H9 (cell line): ENCODE measurements at regions not wholly inside any gene's neighbourhood (a gene's known extent, or its start where the extent isn't known, plus 50 kb on each side); places are given as distances from the start of the nearest gene placed in this dataset.

Source experiments
- DNase-seq: peaks from one replicate; pipeline ENCODE4 v3.0.0-alpha.2; 2017
- H2AFZ ChIP-seq: one replicate; pipeline ENCODE4 v1.6.1; 2013; ENCODE audit warnings: mild to moderate bottlenecking, low read length, control low read depth, moderate library complexity
- H2AK5ac ChIP-seq: 2 replicates; pipeline ENCODE4 v1.6.1; 2013; ENCODE audit warnings: low read length, control low read depth, mixed read lengths; ENCODE audit not compliant: insufficient read length
- H2BK120ac ChIP-seq: one replicate; pipeline ENCODE4 v1.6.1; 2013; ENCODE audit warnings: low read depth, mild to moderate bottlenecking, low read length, control low read depth, inconsistent platforms; ENCODE audit not compliant: poor library complexity, severe bottlenecking
- H2BK12ac ChIP-seq: 2 replicates; pipeline ENCODE4 v1.6.1; 2013; ENCODE audit warnings: low read length, control low read depth, mixed read lengths, low read depth; ENCODE audit not compliant: insufficient read length
- H2BK15ac ChIP-seq: 2 replicates; pipeline ENCODE4 v1.6.1; 2013; ENCODE audit warnings: low read depth, low read length, control low read depth
- H2BK20ac ChIP-seq: one replicate; pipeline ENCODE4 v1.6.1; 2013; ENCODE audit warnings: low read depth, mild to moderate bottlenecking, low read length, control low read depth, inconsistent platforms; ENCODE audit not compliant: poor library complexity, severe bottlenecking
- H2BK5ac ChIP-seq: 2 replicates; pipeline ENCODE4 v1.6.1; 2013; ENCODE audit warnings: low read length, control low read depth, mixed read lengths; ENCODE audit not compliant: insufficient read length
- H3K14ac ChIP-seq: 2 replicates; pipeline ENCODE4 v1.6.1; 2013; ENCODE audit warnings: low read length, control low read depth; ENCODE audit not compliant: insufficient read depth
- H3K18ac ChIP-seq: 2 replicates; pipeline ENCODE4 v1.6.1; 2013; ENCODE audit warnings: low read depth, mild to moderate bottlenecking, mixed read lengths, low read length, control low read depth; ENCODE audit not compliant: insufficient read length
- H3K23ac ChIP-seq: 2 replicates; pipeline ENCODE4 v1.6.1; 2013; ENCODE audit warnings: low read length, control low read depth, mixed read lengths, low read depth; ENCODE audit not compliant: insufficient read length
- H3K23me2 ChIP-seq: 2 replicates; pipeline ENCODE4 v1.6.1; 2013; ENCODE audit warnings: low read depth, mild to moderate bottlenecking, mixed read lengths, low read length, control low read depth; ENCODE audit not compliant: insufficient read length, poor library complexity, severe bottlenecking
- H3K27ac ChIP-seq: 2 replicates; pipeline ENCODE4 v1.5.1; 2013; ENCODE audit warnings: low read length, control low read depth, mixed read lengths, low read depth; ENCODE audit not compliant: insufficient read length
- H3K27me3 ChIP-seq: 2 replicates; pipeline ENCODE4 v1.6.1; 2013; ENCODE audit warnings: low read length, control low read depth, inconsistent platforms; ENCODE audit not compliant: insufficient read depth
- H3K4ac ChIP-seq: 2 replicates; pipeline ENCODE4 v1.6.1; 2013; ENCODE audit warnings: low read depth, mild to moderate bottlenecking, control low read depth, inconsistent platforms, low read length, moderate library complexity
- H3K4me1 ChIP-seq: 2 replicates; pipeline ENCODE4 v1.6.1; 2013; ENCODE audit warnings: low read length, control low read depth, inconsistent platforms; ENCODE audit not compliant: insufficient read depth
- H3K4me2 ChIP-seq: 2 replicates; pipeline ENCODE4 v1.6.1; 2013; ENCODE audit warnings: low read length, control low read depth, mixed read lengths; ENCODE audit not compliant: insufficient read length, insufficient read depth
- H3K56ac ChIP-seq: 2 replicates; pipeline ENCODE4 v1.6.1; 2013; ENCODE audit warnings: low read depth, mild to moderate bottlenecking, mixed read lengths, low read length, control low read depth; ENCODE audit not compliant: insufficient read length
- H3K79me1 ChIP-seq: 2 replicates; pipeline ENCODE4 v1.6.1; 2013; ENCODE audit warnings: low read depth, mild to moderate bottlenecking, moderate library complexity, low read length, control low read depth, inconsistent platforms; ENCODE audit not compliant: insufficient read depth, poor library complexity, severe bottlenecking
- H3K79me2 ChIP-seq: 2 replicates; pipeline ENCODE4 v1.6.1; 2013; ENCODE audit warnings: low read length, control low read depth, inconsistent platforms; ENCODE audit not compliant: insufficient read depth
- H3K9ac ChIP-seq: 2 replicates; pipeline ENCODE4 v1.6.1; 2013; ENCODE audit warnings: low read length, control low read depth, mixed read lengths; ENCODE audit not compliant: insufficient read length; ENCODE audit errors: extremely low read depth
- H3K9me3 ChIP-seq: one replicate; pipeline ENCODE4 v1.6.1; 2013; ENCODE audit warnings: low read depth, low read length, inconsistent platforms; ENCODE audit not compliant: control insufficient read depth
- H3T11ph ChIP-seq: one replicate; pipeline ENCODE4 v1.6.1; 2013; ENCODE audit warnings: mild to moderate bottlenecking, low read length, control low read depth, inconsistent platforms
- H4K20me1 ChIP-seq: one replicate; pipeline ENCODE4 v1.6.1; 2013; ENCODE audit not compliant: control insufficient read depth, insufficient read length, insufficient read depth
- H4K5ac ChIP-seq: 2 replicates; pipeline ENCODE4 v1.6.1; 2013; ENCODE audit warnings: low read depth, mild to moderate bottlenecking, mixed read lengths, low read length, control low read depth; ENCODE audit not compliant: insufficient read length
- H4K8ac ChIP-seq: replicated peaks from 2 replicates; pipeline ENCODE4 v1.6.1; 2013; ENCODE audit warnings: low read length, control low read depth, mixed read lengths, low read depth; ENCODE audit not compliant: insufficient read length
- H4K91ac ChIP-seq: 2 replicates; pipeline ENCODE4 v1.6.1; 2013; ENCODE audit warnings: low read depth, mild to moderate bottlenecking, moderate library complexity, mixed read lengths, low read length, control low read depth; ENCODE audit not compliant: insufficient read length
- H3K27ac Mint-ChIP-seq, 3 experiments: 2 replicates in 2 of 3; 3 replicates in 1 of 3; pipeline ENCODE4 v1.8.0; 2020 to 2021; ENCODE audit warnings: mixed read lengths in 3 of 3, mild to moderate bottlenecking in 1 of 3, moderate library complexity in 1 of 3
- H3K27me3 Mint-ChIP-seq: 2 replicates; pipeline ENCODE4 v1.8.0; 2021; ENCODE audit warnings: low read depth, mild to moderate bottlenecking, moderate library complexity, mixed read lengths
- H3K36me3 Mint-ChIP-seq, 3 experiments: 2 replicates in 2 of 3; 3 replicates in 1 of 3; pipeline ENCODE4 v1.8.0; 2020 to 2021; ENCODE audit warnings: low read depth in 3 of 3, mixed read lengths in 3 of 3; ENCODE audit not compliant: insufficient read depth in 1 of 3
- H3K4me1 Mint-ChIP-seq, 2 experiments: 2 replicates each; pipeline ENCODE4 v1.8.0; 2020; ENCODE audit warnings: mixed read lengths in 2 of 2
- H3K4me3 Mint-ChIP-seq, 2 experiments: 2 replicates in 1 of 2; 3 replicates in 1 of 2; pipeline ENCODE4 v1.8.0; 2020 to 2021; ENCODE audit warnings: mild to moderate bottlenecking in 2 of 2, mixed read lengths in 2 of 2, moderate library complexity in 1 of 2
- H3K9me3 Mint-ChIP-seq, 2 experiments: 2 replicates in 1 of 2; 3 replicates in 1 of 2; pipeline ENCODE4 v1.8.0; 2020; ENCODE audit warnings: mild to moderate bottlenecking in 2 of 2, mixed read lengths in 2 of 2, moderate library complexity in 1 of 2
- CTCF ChIP-seq: fragments of 200-600 bp; sonication (generic); conservative IDR thresholded peaks from 3 replicates; pipeline ENCODE4 v1.8.0; 2021; ENCODE audit warnings: antibody characterized with exemption, mild to moderate bottlenecking
- WGBS: extraction: QIAGEN DNeasy Blood & Tissue Kit; methylation state at CpG from one replicate; pipeline ENCODE4 v1.1.7; 2013; ENCODE audit warnings: missing lambda C conversion rate, low lambda C conversion rate, mixed read lengths; ENCODE audit not compliant: insufficient read length; ENCODE audit errors: extremely low coverage; 5-methylcytosine and 5-hydroxymethylcytosine counted together

GRCh38 chr1:78279051-78279450, 211.7 kb upstream of the PTGFR start:
- H4K8ac ChIP-seq = no peak overlapping the region

More at GRCh38 chr1:78279051-78279450, 211.7 kb upstream of the PTGFR start:
- Histone ChIP-seq H3K4ac (no peak overlapping the region), H3K27ac (no peak overlapping the region), H3K79me2 (no peaks in the 10 kb centered on the region), H3K9me3 (no peaks in the 10 kb centered on the region), H3K79me1 (no peaks in the 10 kb centered on the region), H3T11ph (no peak overlapping the region), H4K91ac (no peak overlapping the region), H4K20me1 (no peaks in the 10 kb centered on the region), H2BK15ac (no peak overlapping the region), H2BK20ac (no peak overlapping the region), H3K9ac (no peak overlapping the region), H3K23ac (no peak overlapping the region), H2BK12ac (no peak overlapping the region), H3K56ac (no peak overlapping the region), H4K5ac (no peak overlapping the region), H2BK5ac (no peak overlapping the region), H3K4me1 (no peaks in the 10 kb centered on the region), H3K18ac (no peak overlapping the region), H3K14ac (no peak overlapping the region), H2AFZ (no peak overlapping the region), H3K23me2 (no peaks in the 10 kb centered on the region), H2BK120ac (no peak overlapping the region), H3K4me2 (no peak overlapping the region), H3K27me3 (no peaks in the 10 kb centered on the region), H2AK5ac (no peak overlapping the region)
- Mint-ChIP-seq H3K27me3 (peaks cover 21% of the 10 kb centered on the region), H3K4me1 (no peaks in the 10 kb centered on the region), H3K9me3 (peaks cover 0 to 4% of the 10 kb centered on the region in 2 experiments; a peak in 1 of 5 replicates), H3K4me3 (no peak overlapping the region), H3K36me3 (no peaks in the 10 kb centered on the region; a peak in 1 of 7 replicates), H3K27ac (no peak overlapping the region)
- DNase-seq = no peak
- TF ChIP-seq CTCF = no peak
- no CpG with 5 or more reads among the region's 2 CpGs for WGBS
